CD4-positive, alpha-beta T cell treated with Interleukin-6 at 100 ng/mL for 8 hours (primary cell): ENCODE measurements at regions not wholly inside any gene's neighbourhood (a gene's known extent, or its start where the extent isn't known, plus 50 kb on each side); places are given as distances from the start of the nearest gene placed in this dataset.
"Not testable (repeated sequence)": the region's sequence is repeated elsewhere in the genome, so short reads cannot be mapped to it uniquely, and the experiment has no call there.

ENCODE experiments used
- DNase-seq: peaks from one replicate; pipeline ENCODE4 v3.0.0-alpha.2; 2020; ENCODE audit warnings: mixed read lengths, low spot score

DNA sequence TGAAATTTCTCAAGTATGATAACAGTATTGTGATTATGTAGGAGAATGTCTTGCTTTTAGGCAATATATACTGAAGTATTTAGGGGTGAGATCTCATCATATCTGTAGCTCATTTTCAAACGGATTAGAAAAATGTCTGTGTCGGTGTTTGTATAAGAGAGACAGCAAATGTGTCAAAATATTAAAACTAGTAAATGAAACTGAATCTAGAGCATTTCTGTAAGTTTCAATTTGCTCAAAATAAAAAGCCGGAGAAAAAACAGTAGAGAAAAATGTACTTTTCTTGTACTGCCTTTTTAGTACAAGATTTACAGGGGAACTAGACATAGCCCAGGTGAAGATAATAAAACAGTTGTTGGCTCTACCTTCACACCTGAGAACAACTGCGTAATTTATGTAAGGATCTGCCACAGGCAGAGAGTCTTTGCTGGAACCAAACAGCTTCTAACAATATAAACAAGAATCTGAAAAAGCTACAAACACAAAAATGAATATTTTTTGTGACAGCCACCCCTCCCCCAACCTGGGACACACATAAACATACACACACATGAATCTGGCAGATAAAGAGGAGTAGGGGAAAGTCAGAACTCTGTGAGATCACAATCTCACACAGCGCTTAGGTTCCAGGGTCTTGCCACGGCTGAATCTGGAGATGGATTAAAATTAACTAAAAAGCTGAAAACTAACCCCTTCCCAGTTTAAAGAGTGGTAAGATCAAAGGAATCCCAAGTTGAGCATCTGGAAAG is 153.3 kb downstream of the AVL9 start:
- DNase-seq: no peak

DNA sequence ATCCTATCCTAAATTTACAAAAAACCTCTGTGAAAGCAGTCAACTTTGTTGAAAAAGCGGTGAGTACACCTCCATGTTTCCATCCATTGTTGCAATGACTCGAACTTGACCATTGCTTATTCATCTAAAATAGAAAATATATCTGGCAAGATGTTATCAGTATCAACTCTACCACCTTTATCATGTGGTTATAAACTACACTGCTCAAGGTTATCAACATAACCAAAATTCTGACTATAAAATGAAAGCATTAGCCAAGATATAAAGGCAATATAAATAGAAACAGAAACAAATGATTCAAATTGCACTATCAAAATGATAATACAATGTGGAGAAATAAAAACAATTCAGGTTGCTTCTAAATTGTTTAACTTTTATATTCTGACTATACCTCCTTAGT is 150.0 kb downstream of the AVL9 start:
- DNase-seq: not testable (repeated sequence)

DNA sequence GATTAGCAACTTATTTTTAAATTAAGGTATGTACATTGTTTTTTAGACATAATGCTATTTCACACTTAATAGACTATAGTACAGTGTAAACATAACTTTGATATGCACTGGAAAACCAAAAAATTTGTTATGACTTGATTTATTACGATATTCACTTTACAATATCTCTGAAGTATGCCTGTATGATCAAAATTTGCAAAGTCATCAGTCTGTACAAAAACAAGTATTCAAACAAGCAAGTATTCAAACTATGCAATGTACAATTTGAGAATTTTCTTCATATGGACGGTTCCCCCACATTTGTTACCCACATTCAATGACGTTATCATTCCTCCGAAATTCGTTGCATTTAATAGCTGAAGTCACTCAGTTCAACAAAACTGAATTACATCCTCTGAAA is 147.9 kb downstream of the AVL9 start:
- no peak for DNase-seq

DNA sequence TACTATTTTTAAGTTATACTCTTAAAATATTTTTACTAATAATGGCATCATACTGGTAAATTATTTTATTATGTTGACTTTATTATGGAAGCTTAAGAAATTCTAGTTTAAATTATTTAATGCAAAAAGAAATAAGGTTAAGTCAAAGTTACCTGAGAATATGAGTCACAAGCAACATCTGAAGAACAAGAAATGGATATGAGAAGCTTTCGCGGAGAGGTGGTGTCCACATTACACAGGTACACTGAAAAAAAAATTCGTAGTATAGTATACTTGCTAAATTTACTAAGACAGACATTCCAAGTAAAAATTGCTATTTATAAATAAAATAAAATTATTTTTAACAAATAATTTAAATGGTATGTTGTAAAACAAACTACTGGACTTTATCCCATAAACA is 143.8 kb downstream of the AVL9 start:
- no peak for DNase-seq

DNA sequence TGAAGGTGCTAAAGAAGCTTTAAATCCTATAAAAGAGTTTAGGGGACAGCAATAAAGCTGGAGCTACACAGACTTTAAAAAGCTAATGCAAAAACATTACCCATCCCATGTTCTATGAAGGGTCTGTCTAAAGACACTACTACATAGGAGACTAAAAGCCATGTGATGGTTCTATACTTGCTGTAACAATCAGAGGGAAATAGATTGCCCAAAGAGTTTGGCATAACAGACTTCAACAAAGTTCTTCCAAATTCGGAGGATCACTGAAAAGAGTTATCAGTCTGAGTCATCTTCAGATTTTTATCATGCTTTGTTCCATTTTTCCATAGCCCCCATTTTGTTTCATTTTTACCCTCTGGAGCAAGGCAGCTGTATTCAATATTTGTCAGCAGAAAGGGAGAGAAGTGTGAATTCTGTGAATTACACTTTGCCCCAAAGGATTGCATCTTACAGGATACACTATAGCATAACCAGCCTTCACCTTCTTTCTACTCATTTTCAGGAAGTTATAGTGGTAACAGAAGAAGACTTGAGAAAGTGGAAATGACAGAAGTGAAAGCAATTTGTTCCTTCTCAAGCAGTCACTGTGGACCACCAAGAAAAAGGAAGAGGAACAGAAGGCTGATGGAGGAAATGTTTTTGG is 143.3 kb downstream of the AVL9 start:
- not testable (repeated sequence) for DNase-seq
